GM21423 (cell line): ENCODE measurements at regions not wholly inside any gene's neighbourhood (a gene's known extent, or its start where the extent isn't known, plus 50 kb on each side); places are given as distances from the start of the nearest gene placed in this dataset.

ENCODE experiments used
- ATAC-seq: cut with Tn5 transposase; IDR thresholded peaks from one replicate; pipeline ENCODE4 v1.9.1; 2021; ENCODE audit warnings: mild to moderate bottlenecking, moderate library complexity; ENCODE audit not compliant: unreplicated experiment

GRCh38 chr9:121550041-121550440, 50.4 kb upstream of the GGTA1 start:
- ATAC-seq, result no peak

- ATAC-seq, result no peak
These were observed 51.2 kb upstream of the GGTA1 start for GRCh38 chr9:121550569-121551512.

- no peak for ATAC-seq
These were observed 52.5 kb upstream of the GGTA1 start for GRCh38 chr9:121551985-121552753.

- ATAC-seq, result no peak
These were observed 56.4 kb upstream of the GGTA1 start for GRCh38 chr9:121556082-121556481.

GRCh38 chr9:121556580-121556979, 56.9 kb upstream of the GGTA1 start:
- no peak for ATAC-seq

- peak; percentile 62 for ATAC-seq
These were observed 58.2 kb upstream of the GGTA1 start for GRCh38 chr9:121557581-121558447.

- ATAC-seq, result no peak
These were observed 58.8 kb upstream of the GGTA1 start for GRCh38 chr9:121558473-121558872.

GRCh38 chr9:121559183-121559582, 59.5 kb upstream of the GGTA1 start:
- ATAC-seq, result peak; percentile 37

GRCh38 chr9:121560921-121561320, 61.3 kb upstream of the GGTA1 start:
- ATAC-seq, result no peak

GRCh38 chr9:121561385-121562222, 62.0 kb upstream of the GGTA1 start:
- ATAC-seq, result no peak

GRCh38 chr9:121562301-121562700, 62.7 kb upstream of the GGTA1 start:
- no peak for ATAC-seq

GRCh38 chr9:121563425-121563824, 63.8 kb upstream of the GGTA1 start:
- no peak for ATAC-seq

GRCh38 chr9:121563881-121564460, 64.3 kb upstream of the GGTA1 start:
- ATAC-seq, result no peak

GRCh38 chr9:121564504-121565260, 65.0 kb upstream of the GGTA1 start:
- no peak for ATAC-seq

GRCh38 chr9:121566481-121567465, 67.1 kb upstream of the GGTA1 start:
- no peak for ATAC-seq

GRCh38 chr9:121567500-121568342, 68.1 kb upstream of the GGTA1 start:
- ATAC-seq, result no peak
